Ecto neural progenitor cell (in vitro differentiated cells): ENCODE measurements at regions not wholly inside any gene's neighbourhood (a gene's known extent, or its start where the extent isn't known, plus 50 kb on each side); places are given as distances from the start of the nearest gene placed in this dataset.

ENCODE experiments used
- DNase-seq: peaks from one replicate; pipeline ENCODE4 v3.0.0-alpha.2; 2018; ENCODE audit warnings: low spot score

GRCh38 chr15:31828594-31828993 is 201.7 kb upstream of the CHRNA7 start:
- DNase-seq = no peak

DNA sequence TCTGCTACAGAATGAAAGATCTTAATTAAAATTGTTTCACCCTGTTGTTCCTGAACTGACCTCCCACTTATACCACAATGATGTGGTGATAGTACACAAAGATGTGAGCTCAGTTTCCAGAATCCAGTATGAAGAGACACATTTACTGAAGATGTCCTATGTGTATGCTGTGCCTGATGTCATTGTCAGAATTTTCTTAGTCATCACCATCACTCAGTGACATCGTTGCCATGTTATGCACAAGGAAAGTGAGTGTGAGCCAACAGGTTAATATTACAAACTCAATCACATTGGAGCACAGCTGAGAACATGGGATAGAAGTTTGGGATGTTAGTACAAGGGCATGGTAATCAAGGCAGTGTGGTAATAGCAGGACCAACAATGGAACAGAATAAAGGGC is 199.7 kb upstream of the CHRNA7 start:
- no peak for DNase-seq

DNA sequence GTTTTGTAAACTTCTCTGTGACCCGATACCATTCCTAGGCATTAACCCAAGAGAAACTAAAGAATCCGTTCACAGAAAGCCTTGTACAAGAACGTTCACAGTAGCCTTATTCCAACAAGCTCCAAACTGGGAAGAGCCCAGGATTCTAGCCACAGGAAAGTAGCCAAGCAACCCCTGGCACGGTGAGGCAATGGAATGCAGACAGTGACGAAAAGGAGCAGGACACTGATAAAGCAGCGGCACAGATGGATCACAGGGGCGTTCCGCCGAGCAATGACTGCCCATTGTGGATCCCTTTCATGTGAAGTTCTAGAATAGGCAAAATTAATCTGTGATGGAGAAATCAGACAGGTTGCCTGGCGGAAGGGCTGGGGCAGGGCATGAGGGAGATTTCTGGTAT is 198.7 kb upstream of the CHRNA7 start:
- no peak for DNase-seq

GRCh38 chr15:31834654-31835053 is 195.7 kb upstream of the CHRNA7 start:
- DNase-seq = no peak

GRCh38 chr15:31839388-31839787 is 190.9 kb upstream of the CHRNA7 start:
- DNase-seq = no peak

DNA sequence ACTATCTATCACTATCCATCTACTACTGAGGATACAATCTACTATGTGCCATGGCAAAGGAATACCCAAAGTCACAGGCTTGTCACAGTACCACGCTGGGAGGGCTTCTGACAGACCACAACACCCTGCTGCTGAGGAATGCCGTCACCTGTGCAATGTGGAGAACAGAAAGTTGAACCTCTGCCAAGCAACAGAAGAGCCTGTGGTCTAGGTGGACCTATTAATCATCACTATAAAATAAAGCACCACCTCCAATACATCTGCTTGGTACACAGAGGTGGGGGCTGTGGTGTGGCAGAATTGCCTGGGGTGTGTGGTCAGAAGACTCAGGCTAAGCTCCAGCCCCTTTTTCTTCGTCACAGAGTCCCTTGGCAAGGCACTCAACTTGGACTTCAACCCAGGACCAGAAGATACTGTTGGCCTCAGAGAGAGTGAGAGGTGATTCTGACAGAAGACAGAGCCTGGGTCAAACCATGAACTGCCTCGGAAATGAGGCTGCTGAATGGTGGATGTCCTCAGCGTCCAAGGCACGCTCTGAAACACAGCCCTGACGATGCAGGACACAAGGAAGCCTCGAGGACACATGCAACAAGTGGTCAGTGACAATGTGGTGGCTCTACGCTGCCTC is 189.4 kb upstream of the CHRNA7 start:
- no peak for DNase-seq

- no peak for DNase-seq
These were observed 187.7 kb upstream of the CHRNA7 start for GRCh38 chr15:31842532-31843195.

- no peak for DNase-seq
These were observed 186.8 kb upstream of the CHRNA7 start for GRCh38 chr15:31843426-31844055.

DNA sequence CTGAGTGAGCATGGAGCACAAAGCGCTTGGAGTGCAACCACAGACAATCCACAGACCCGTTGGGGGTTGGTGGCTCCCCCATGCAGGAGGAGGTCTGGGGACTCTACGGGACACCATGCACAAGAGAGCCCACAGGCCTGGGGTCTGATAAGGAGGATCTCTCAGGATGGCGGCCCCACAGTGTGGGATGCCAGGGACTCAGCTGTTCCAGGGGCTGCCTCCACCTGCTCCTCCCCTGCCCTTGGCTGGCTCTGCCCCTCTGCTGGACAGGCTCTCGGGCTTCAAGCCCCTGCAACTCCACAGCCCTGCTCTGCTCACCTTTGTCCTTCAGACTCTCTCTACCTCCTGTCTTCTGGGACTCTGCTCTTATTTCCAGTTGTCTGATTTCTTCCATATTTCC is 184.5 kb upstream of the CHRNA7 start:
- DNase-seq = no peak

- no peak for DNase-seq
These were observed 182.4 kb upstream of the CHRNA7 start for GRCh38 chr15:31847961-31848360.

DNA sequence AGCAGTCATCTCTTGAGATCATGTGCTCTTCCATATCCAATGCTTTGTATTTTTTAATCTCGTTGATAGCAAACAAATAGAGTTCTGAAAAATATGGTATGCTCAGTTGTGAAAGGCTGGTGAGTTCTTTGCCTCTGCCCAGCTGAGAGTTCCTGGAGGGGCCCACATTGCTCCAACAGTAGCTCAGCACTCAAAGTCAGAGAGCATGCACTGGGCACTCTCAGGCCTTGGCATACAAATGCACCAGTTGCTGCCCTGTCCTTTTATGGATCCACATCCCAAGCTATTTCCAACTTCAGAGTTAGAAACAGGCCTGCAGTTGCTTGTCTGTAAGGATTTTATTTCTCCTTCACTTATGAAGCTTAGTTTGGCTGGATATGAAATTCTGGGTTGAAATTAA is 181.7 kb upstream of the CHRNA7 start:
- no peak for DNase-seq

DNA sequence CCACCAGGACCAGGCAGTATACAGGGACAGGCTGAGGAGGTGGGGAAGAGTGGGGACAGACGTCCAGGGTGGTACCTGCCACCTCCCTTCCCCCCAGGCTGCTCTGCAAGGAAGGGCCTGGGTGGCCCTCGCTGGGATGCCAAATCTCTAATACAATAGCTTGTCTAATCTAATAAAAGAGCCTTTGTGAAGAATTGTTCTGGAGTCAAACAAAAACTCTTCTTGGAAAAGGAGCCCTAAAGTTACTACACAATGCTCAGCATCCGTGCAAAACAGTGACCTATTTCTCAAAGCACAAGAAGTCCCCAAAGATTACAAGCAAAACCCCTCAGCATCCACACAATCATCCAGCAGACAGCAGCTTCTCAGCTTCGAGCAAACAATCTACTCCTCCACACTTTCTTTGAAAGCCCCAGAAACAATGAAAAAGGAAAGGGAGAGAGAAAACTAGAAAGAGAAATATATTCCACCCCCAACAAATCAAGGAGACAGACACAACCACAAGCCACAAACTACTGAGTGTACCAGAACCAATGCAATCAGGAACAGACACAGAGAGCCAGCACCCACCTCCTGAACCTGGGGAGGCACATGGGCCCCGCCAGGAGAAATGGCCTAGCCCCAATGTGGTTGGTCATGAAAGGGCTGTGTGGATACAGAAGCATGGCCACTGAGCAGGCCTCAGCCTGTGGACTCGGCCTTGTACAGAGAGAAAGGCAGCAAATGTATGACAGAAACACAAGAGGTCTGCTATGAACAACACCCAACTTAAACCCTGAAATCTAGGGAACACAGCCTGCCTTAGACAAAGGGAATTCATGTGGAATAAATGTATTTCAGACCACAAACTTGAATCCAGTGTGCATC is 177.1 kb upstream of the CHRNA7 start:
- no peak for DNase-seq

GRCh38 chr15:31856581-31856980 is 173.7 kb upstream of the CHRNA7 start:
- DNase-seq = no peak

DNA sequence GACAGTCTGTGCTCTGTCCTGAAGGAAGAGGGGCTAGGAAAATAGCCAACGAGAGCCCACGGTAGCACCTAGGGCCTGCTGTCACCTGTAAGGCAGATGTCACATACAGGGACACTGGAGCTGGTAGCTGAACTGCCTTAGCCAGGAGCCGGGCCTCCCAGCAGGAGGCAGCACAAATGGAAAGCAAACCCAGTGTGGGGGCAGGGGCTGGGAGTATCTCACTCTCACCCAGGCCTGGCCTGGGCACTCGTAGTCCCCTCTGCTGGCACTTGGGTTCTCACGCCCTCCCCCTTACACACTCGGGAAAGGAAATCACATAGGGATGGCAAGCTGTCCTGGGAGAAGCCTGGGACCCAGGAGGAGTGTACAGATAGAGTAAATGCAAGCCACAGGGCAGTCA is 173.1 kb upstream of the CHRNA7 start:
- no peak for DNase-seq

- DNase-seq = no peak
These were observed 172.3 kb upstream of the CHRNA7 start for GRCh38 chr15:31858026-31858425.

DNA sequence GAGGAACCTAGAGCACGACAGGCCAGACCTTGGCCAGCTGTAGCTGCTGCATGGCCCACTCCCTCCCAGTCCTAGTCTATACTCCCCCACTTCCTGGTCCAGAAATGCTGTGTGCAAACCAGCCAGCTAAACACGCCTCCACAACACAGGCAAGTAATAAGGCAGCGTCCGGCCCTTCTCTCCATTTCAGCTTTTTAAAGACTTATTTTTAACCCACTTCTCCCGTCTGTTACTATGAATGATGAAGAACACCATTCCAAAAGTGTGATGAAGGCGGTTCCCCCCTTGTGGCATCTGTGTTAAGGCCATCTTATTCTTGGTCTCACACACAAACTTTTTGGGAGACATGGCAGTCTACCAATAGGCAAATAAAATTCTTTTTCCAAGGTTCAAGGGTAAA is 164.1 kb upstream of the CHRNA7 start:
- DNase-seq = no peak

- DNase-seq = peak; percentile 79
These were observed 162.5 kb upstream of the CHRNA7 start for GRCh38 chr15:31867536-31868442.

DNA sequence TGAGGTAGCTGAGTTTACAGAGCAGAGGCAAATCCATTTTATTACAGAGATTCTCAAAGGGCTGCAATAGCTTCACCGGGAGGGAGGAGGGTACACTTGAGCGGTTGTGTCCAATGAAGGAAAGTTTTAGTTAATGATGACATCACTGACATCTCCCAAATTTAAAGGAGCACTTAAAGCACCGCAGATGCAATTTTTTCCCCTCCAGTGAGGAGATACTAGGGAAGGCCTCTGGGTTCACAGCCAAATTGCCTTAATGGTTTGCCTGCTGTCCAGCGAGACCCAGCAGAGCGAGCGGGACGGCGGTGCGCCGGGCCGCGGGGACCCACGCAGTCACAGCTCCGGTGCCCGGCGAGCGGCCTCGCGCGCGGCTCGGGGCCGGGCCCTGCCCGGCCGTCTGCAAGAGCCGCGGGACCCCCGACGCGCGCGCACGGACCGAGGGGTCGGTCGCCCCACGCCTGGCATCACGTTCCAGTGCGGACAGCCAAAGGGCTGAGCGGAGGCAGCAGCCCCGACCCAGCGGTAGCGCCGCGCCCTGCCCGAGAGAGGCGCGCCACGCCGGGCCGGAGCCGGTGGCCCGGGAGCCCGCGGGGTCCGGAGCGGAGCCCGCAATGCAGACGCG is 160.5 kb upstream of the CHRNA7 start:
- peak; percentile 67 for DNase-seq

- peak; percentile 92 for DNase-seq
These were observed 159.8 kb upstream of the CHRNA7 start, which contains the start of gene OTUD7A for GRCh38 chr15:31870328-31871165. TSS of gene OTUD7A (minus strand) at chr15:31870673.
